Karpas-422 (cell line): ENCODE measurements at regions not wholly inside any gene's neighbourhood (a gene's known extent, or its start where the extent isn't known, plus 50 kb on each side); places are given as distances from the start of the nearest gene placed in this dataset.

Experiments used
- DNase-seq: peaks from one replicate; pipeline ENCODE4 v3.0.0-alpha.2; 2015
- H2AFZ ChIP-seq: fragments of 200-600 bp; sonication (generic); 2 replicates; pipeline ENCODE4 v1.6.1; 2014; ENCODE audit warnings: antibody characterized with exemption, low read length, mixed read lengths
- H3K27ac ChIP-seq: fragments of 200-600 bp; sonication (generic); 2 replicates; pipeline ENCODE4 v1.5.1; 2014; ENCODE audit warnings: mild to moderate bottlenecking, low read length, moderate library complexity
- H3K27me3 ChIP-seq: fragments of 200-600 bp; sonication (generic); 2 replicates; pipeline ENCODE4 v1.6.1; 2014; ENCODE audit warnings: low read length, mixed read lengths
- H3K36me3 ChIP-seq: fragments of 200-600 bp; sonication (generic); 2 replicates; pipeline ENCODE4 v1.6.1; 2014; ENCODE audit warnings: low read length, mixed read lengths; ENCODE audit not compliant: insufficient read depth
- H3K4me1 ChIP-seq: fragments of 200-600 bp; sonication (generic); 2 replicates; pipeline ENCODE4 v1.6.1; 2014; ENCODE audit warnings: mild to moderate bottlenecking, low read length, mixed read lengths
- H3K4me2 ChIP-seq: fragments of 200-600 bp; sonication (generic); 2 replicates; pipeline ENCODE4 v1.6.1; 2014; ENCODE audit warnings: low read length, low read depth, mild to moderate bottlenecking; ENCODE audit not compliant: poor library complexity, severe bottlenecking
- H3K4me3 ChIP-seq: fragments of 200-600 bp; sonication (generic); 2 replicates; pipeline ENCODE4 v1.5.1; 2014; ENCODE audit warnings: mild to moderate bottlenecking, antibody characterized with exemption, low read length, mixed read lengths
- H3K79me2 ChIP-seq: fragments of 200-600 bp; sonication (generic); 2 replicates; pipeline ENCODE4 v1.6.1; 2014; ENCODE audit warnings: mild to moderate bottlenecking, low read length, mixed read lengths
- H3K9ac ChIP-seq: fragments of 200-600 bp; sonication (generic); 2 replicates; pipeline ENCODE4 v1.6.0; 2014; ENCODE audit warnings: low read length
- H3K9me2 ChIP-seq: fragments of 200-600 bp; sonication (generic), shearing (Covaris generic); replicated peaks from 2 replicates; pipeline ENCODE4 v1.6.0; 2014; ENCODE audit warnings: mild to moderate bottlenecking, low read length, moderate library complexity; ENCODE audit not compliant: insufficient read depth
- H3K9me3 ChIP-seq: fragments of 300-700, 200-600 bp; sonication (generic); 2 replicates; pipeline ENCODE4 v1.6.1; 2014; ENCODE audit warnings: low read length, mixed read lengths
- H4K20me1 ChIP-seq: fragments of 200-600 bp; sonication (generic); 2 replicates; pipeline ENCODE4 v1.6.1; 2014; ENCODE audit warnings: mild to moderate bottlenecking, antibody characterized with exemption, low read length, low read depth; ENCODE audit not compliant: insufficient read depth

GRCh38 chr5:54760182-54760935 is 225.0 kb downstream of the ESM1 start:
- Histone ChIP-seq H2AFZ (no peak overlapping the region), H3K9me2 (no peaks in the 10 kb centered on the region), H3K27ac (no peak overlapping the region), H3K4me2 (no peak overlapping the region), H3K4me3 (no peak overlapping the region), H3K79me2 (no peaks in the 10 kb centered on the region), H4K20me1 (no peaks in the 10 kb centered on the region), H3K4me1 (no peaks in the 10 kb centered on the region), H3K9me3 (no peaks in the 10 kb centered on the region), H3K36me3 (no peaks in the 10 kb centered on the region), H3K9ac (no peak overlapping the region), H3K27me3 (no peaks in the 10 kb centered on the region)
- DNase-seq = no peak

DNA sequence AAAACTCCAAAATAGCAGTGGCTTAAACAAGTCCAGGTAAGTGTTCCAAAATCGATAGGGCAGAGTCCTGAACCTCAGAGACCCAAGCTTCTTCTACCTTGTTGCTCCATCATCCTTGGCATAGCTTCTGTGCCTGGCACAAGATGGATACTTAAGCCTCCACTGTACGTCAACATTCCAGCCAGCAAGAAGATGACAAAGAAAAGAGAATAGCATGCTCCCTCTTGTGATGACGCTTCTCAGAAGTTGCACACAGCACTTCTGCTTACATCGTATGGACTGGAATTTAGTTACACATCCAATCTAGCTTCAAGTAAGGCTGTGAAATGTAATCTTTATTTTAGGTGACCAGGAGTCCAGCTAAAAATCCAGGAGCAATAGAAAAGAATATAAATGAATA is 227.4 kb downstream of the ESM1 start:
- no peak for DNase-seq
- H3K79me2 ChIP-seq = no peaks in the 10 kb centered on the region
- H2AFZ ChIP-seq = no peak overlapping the region
- no peak overlapping the region for H3K4me3 ChIP-seq
- no peaks in the 10 kb centered on the region for H3K27me3 ChIP-seq
- H3K9me3 ChIP-seq = no peaks in the 10 kb centered on the region
- no peak overlapping the region for H3K4me2 ChIP-seq
- H3K9me2 ChIP-seq = no peaks in the 10 kb centered on the region
- no peak overlapping the region for H3K27ac ChIP-seq
- no peaks in the 10 kb centered on the region for H4K20me1 ChIP-seq
- H3K36me3 ChIP-seq = no peaks in the 10 kb centered on the region
- no peak overlapping the region for H3K9ac ChIP-seq
- H3K4me1 ChIP-seq = peaks cover 2% of the 10 kb centered on the region; the same call in 1 of the 2 replicates

GRCh38 chr5:54757541-54757940 is 227.9 kb downstream of the ESM1 start:
- no peak overlapping the region for H3K9ac ChIP-seq
- H3K36me3 ChIP-seq = no peaks in the 10 kb centered on the region
- H3K4me3 ChIP-seq = no peak overlapping the region
- H2AFZ ChIP-seq = no peak overlapping the region
- no peaks in the 10 kb centered on the region for H3K79me2 ChIP-seq
- DNase-seq = no peak
- H4K20me1 ChIP-seq = no peaks in the 10 kb centered on the region
- no peak overlapping the region for H3K27ac ChIP-seq
- no peaks in the 10 kb centered on the region for H3K9me2 ChIP-seq
- H3K4me2 ChIP-seq = no peak overlapping the region
- H3K9me3 ChIP-seq = no peaks in the 10 kb centered on the region
- peaks cover 5% of the 10 kb centered on the region; the same call in 1 of the 2 replicates for H3K4me1 ChIP-seq
- no peaks in the 10 kb centered on the region for H3K27me3 ChIP-seq

- Histone ChIP-seq H4K20me1 (no peaks in the 10 kb centered on the region), H3K4me1 (peaks cover 5% of the 10 kb centered on the region; the same call in 1 of the 2 replicates), H3K27me3 (no peaks in the 10 kb centered on the region), H3K36me3 (no peaks in the 10 kb centered on the region), H3K9me2 (no peaks in the 10 kb centered on the region), H3K27ac (no peak overlapping the region), H3K79me2 (no peaks in the 10 kb centered on the region), H3K4me2 (no peak overlapping the region), H3K4me3 (no peak overlapping the region), H3K9me3 (no peaks in the 10 kb centered on the region), H2AFZ (no peak overlapping the region), H3K9ac (no peak overlapping the region)
- DNase-seq = no peak
Observed at GRCh38 chr5:54756796-54757402, 228.5 kb downstream of the ESM1 start.

- Histone ChIP-seq H3K36me3 (no peaks in the 10 kb centered on the region), H3K9me2 (no peaks in the 10 kb centered on the region), H3K27me3 (no peaks in the 10 kb centered on the region), H3K4me1 (peaks cover 5% of the 10 kb centered on the region; the same call in 1 of the 2 replicates), H3K9ac (no peak overlapping the region), H3K79me2 (no peaks in the 10 kb centered on the region), H3K4me2 (no peak overlapping the region), H3K27ac (no peak overlapping the region), H2AFZ (no peak overlapping the region), H3K4me3 (no peak overlapping the region), H4K20me1 (no peaks in the 10 kb centered on the region), H3K9me3 (no peaks in the 10 kb centered on the region)
- DNase-seq = no peak
Observed at GRCh38 chr5:54756301-54756700, 229.1 kb downstream of the ESM1 start.

DNA sequence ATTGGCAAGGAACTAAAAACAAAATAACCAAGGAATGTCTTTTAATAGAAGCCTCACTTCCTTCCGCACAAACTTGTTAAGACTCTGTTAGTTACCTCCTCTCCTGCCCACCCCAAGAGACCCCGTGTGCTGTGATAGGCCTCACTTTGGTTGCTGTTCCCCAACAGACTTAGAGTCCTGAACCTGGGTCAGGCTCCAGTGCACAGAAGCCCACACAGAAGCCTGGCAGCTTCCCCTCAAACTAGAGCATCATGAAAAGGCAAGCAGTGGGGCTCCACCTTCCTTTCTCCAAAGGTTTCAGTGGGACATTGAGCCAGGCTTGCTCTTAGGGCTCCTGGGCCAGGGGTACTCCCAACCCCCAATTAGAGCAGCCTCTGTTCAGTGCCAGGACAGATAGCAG is 230.5 kb downstream of the ESM1 start:
- H3K79me2 ChIP-seq = no peaks in the 10 kb centered on the region
- H2AFZ ChIP-seq = no peak overlapping the region
- H3K4me1 ChIP-seq = peaks cover 5% of the 10 kb centered on the region; the same call in 1 of the 2 replicates
- no peak overlapping the region for H3K4me2 ChIP-seq
- H3K9me2 ChIP-seq = no peaks in the 10 kb centered on the region
- H3K27me3 ChIP-seq = no peaks in the 10 kb centered on the region
- H3K4me3 ChIP-seq = no peak overlapping the region
- no peaks in the 10 kb centered on the region for H4K20me1 ChIP-seq
- no peaks in the 10 kb centered on the region for H3K9me3 ChIP-seq
- no peak overlapping the region for H3K9ac ChIP-seq
- no peak overlapping the region for H3K27ac ChIP-seq
- DNase-seq = no peak
- H3K36me3 ChIP-seq = no peaks in the 10 kb centered on the region

DNA sequence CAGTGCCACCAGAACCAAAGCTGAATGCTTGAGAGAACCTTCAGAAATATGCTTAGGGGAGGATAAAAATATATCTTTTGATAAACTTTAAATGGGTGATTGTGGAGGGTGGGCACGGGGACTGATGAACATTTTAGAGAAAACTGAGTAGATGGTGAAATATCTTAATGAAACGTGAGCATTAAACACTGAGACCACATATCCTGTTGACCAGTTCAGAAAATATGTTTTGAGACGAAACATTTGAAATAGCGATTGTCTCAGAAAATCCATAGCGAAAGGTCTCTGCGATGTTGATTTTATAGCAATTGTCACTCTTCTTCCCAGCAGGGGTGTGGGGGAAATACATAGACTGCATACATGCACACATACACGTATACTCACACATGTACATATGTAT is 231.0 kb downstream of the ESM1 start:
- no peak overlapping the region for H3K9ac ChIP-seq
- DNase-seq = no peak
- H3K9me2 ChIP-seq = no peaks in the 10 kb centered on the region
- no peaks in the 10 kb centered on the region for H3K79me2 ChIP-seq
- H4K20me1 ChIP-seq = no peaks in the 10 kb centered on the region
- H3K4me2 ChIP-seq = no peak overlapping the region
- H3K27me3 ChIP-seq = no peaks in the 10 kb centered on the region
- H3K4me1 ChIP-seq = peaks cover 5% of the 10 kb centered on the region; the same call in 1 of the 2 replicates
- no peaks in the 10 kb centered on the region for H3K9me3 ChIP-seq
- H3K4me3 ChIP-seq = no peak overlapping the region
- H2AFZ ChIP-seq = no peak overlapping the region
- no peaks in the 10 kb centered on the region for H3K36me3 ChIP-seq
- H3K27ac ChIP-seq = no peak overlapping the region

DNA sequence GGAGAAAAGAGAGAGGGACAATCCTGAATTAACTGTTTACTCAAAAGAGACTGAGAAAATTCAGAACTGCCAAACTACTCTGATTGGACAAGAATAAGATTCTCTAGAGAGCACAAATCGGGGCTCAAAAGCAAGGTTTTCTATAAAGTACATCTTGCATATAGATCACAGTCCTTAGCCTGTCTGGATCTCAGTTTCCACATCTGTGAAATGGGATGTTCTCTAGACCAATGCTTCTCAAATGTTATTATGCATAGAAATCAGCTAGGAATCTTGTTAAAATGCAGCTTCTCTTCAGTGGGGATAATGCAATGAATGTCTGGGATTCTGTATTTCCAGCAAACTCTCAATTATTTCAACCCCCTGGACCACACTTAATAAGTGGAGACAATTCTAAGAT is 231.6 kb downstream of the ESM1 start:
- no peak overlapping the region for H3K9ac ChIP-seq
- no peaks in the 10 kb centered on the region for H3K9me3 ChIP-seq
- H3K79me2 ChIP-seq = no peaks in the 10 kb centered on the region
- H4K20me1 ChIP-seq = no peaks in the 10 kb centered on the region
- no peaks in the 10 kb centered on the region for H3K9me2 ChIP-seq
- peaks cover 5% of the 10 kb centered on the region; the same call in 1 of the 2 replicates for H3K4me1 ChIP-seq
- H3K27ac ChIP-seq = no peak overlapping the region
- H2AFZ ChIP-seq = no peak overlapping the region
- no peak overlapping the region for H3K4me2 ChIP-seq
- no peaks in the 10 kb centered on the region for H3K27me3 ChIP-seq
- no peak for DNase-seq
- no peak overlapping the region for H3K4me3 ChIP-seq
- H3K36me3 ChIP-seq = no peaks in the 10 kb centered on the region
